HG03064 (cell line): ENCODE measurements at regions not wholly inside any gene's neighbourhood (a gene's known extent, or its start where the extent isn't known, plus 50 kb on each side); places are given as distances from the start of the nearest gene placed in this dataset.
"Not testable (repeated sequence)": the region's sequence is repeated elsewhere in the genome, so short reads cannot be mapped to it uniquely, and the experiment has no call there.

Experiments
- ATAC-seq: cut with Tn5 transposase; IDR thresholded peaks from one replicate; pipeline ENCODE4 v1.9.1; 2021; ENCODE audit warnings: low read depth; ENCODE audit not compliant: unreplicated experiment

- no peak for ATAC-seq
Observed at GRCh38 chr10:33674986-33675599, 340.6 kb upstream of the NRP1 start.

DNA sequence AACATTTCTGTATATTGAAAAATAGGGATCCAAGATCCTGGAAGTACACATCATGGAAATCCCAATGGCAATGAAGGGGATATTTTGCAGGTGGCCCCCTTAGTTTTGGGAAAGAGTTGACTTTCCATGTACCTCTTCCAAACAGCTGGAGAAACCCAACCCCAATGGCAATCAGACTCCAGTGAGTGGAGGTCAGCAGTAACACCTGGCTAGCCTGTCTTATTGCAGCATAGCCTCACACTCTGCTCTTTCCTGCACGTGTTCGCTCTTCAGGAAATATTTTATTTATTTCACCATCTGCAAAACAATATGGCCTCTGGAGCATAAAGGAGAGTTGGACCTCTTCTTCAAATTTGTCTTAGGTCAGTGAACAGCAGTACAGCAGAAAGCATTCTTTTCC, 340.0 kb upstream of the NRP1 start:
- no peak for ATAC-seq

DNA sequence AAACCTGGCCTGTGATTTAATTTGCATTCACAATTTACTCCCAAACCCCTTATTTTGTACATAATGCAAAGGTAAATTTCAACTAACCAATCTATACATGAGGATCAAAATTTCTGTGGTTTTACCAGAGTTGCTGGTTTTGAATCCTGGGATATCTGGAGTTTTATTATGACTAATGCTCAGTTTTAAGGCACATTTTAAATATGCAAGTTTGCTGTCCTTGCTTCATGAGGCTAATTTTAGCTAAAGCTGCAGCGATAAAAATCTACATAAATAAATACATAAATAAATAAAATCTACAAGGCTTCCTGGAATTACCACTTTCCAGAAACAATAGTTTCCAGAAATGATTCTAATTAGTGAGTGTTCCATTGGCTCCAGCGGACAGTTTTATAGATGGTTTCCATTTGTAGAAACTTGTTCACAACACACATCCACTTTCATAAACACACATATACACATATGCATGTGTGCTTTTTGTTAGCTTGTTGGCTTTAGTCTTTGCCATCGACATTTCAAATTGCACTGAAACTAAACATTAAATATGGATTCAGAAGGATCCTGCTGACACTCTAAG, 339.5 kb upstream of the NRP1 start:
- ATAC-seq: no peak

DNA sequence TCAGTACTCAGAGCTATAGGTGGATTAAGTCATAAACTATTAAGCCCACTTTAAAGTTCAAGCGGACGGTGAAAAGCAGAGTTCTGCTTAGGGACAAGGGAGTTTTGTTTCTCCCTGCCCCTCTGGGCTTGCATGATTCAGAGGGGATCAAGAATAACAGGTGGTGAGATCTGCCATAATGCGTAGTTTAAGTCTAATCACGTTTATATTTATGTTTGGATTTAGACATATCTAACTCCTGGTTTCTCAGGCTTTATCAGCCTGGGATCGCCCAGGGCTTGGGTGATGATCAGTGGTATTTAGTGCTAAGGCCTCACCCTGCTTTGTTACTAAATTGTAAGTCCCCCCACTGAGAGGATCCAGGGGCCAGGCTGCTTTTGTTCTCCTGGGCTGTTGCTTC, 335.4 kb upstream of the NRP1 start:
- no peak for ATAC-seq

- no peak for ATAC-seq
Observed at GRCh38 chr10:33666686-33667480, 332.4 kb upstream of the NRP1 start.

- ATAC-seq: no peak
Observed at GRCh38 chr10:33665501-33665900, 331.0 kb upstream of the NRP1 start.

DNA sequence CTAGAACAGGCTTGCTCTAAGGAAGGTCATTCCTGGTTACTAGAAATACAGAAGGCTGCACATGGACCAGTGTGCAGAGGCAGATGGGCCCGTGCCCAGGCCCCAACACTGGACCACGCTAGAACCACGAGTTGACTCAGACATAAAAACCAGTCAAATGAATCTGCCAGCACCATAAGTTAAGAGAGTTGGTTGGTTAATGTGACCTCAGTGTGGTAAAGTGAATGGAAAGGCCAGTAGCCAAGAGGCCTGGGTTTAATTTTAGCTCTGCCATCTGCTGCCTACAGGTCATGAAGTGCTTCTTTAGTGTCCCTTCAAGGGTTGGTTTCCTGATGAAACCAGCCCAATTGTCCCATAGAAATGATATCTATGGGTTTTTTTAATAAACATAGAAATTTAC, 329.6 kb upstream of the NRP1 start:
- ATAC-seq: no peak

GRCh38 chr10:33661580-33662336, 327.3 kb upstream of the NRP1 start:
- no peak for ATAC-seq

- ATAC-seq: no peak
Observed at GRCh38 chr10:33660329-33660728, 325.9 kb upstream of the NRP1 start.

DNA sequence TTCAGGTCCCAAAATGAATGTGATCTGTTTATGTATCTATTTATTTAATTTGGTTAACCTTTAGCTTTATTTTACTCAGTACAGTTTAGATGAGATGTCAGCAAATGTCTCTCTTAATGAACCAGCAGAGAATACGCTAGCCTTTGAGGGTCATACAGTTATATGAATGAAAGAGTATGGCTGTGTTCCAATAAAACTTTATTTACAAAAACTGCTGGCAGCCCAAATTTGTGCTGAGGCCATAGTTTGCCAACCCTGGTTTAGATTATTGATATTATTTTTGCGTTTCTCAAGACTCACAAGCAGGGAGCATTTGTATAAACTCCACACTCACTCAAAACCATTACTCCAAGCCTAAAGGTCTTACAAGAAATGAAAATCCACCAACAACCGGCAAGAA, 323.4 kb upstream of the NRP1 start:
- ATAC-seq: no peak

- no peak for ATAC-seq
Observed at GRCh38 chr10:33657154-33657908, 322.9 kb upstream of the NRP1 start.

DNA sequence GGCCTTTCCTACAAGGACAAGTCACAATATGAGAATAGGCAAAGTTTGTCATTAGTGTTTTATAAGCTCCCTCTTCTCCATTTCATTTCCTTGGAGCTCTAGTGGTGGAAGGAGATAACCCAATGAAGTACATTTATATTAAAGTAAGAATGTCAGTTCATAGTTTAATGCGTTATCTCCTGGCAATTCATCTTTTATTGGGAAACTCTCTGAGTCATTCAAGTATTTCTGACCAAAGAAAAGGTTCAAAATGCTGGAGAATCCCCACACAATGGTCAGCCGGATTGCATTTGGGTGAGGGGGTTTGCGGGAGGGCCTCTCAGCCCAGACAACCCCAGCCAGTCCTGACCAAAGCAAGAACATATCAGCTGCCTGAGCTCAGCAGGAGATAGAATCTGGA, 321.5 kb upstream of the NRP1 start:
- ATAC-seq: no peak

DNA sequence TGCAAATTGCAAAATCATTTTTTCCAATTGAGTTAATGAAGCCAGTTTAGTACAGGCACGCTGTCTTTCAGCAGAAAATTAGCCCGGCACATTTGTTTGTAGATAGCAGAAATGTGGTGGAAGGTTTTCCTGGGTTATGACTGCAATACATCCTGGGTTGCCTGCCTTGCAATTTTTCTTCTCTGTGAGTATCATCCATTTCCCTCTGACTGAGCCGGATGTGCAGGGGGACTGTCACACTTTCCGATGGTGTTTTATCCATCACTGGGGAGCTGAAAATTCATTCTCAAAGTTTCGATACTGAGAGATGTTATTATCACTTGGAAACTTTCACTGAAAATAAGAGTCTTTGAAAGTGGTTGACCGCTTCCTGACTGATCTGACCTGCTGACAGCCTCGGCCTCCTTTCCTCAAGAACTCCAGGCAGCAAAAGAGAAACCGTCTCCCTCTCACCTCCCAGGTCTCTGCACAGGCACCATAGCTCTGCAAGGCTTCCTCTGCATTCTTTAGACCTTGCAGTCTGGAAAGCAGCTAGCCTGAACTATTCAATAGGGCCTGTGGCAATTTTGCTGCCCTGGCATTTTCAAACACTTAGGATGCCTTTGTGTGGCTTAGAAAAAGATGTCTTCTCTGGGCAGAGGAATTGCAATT, 320.8 kb upstream of the NRP1 start:
- no peak for ATAC-seq

GRCh38 chr10:33653584-33654367, 319.3 kb upstream of the NRP1 start:
- no peak for ATAC-seq

GRCh38 chr10:33652870-33653269, 318.4 kb upstream of the NRP1 start:
- ATAC-seq: no peak

DNA sequence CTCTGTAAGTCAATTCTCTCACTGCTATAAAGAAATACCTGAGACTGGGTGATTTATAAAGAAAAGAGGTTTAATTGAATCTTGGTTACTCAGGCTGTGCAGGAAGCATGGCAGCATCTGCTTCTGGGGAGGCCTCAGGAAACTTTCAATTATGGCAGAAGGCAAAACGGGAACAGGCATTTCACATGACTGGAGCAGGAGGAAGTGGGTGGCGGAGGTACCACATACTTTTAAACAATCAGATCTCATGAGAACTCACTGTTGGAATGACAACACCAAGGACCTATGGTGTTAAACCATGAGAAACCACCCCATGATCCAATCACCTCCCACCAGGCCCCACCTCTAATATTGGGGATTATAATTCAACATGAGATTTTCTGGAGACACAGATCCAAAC, 315.7 kb upstream of the NRP1 start:
- ATAC-seq: not testable (repeated sequence)

DNA sequence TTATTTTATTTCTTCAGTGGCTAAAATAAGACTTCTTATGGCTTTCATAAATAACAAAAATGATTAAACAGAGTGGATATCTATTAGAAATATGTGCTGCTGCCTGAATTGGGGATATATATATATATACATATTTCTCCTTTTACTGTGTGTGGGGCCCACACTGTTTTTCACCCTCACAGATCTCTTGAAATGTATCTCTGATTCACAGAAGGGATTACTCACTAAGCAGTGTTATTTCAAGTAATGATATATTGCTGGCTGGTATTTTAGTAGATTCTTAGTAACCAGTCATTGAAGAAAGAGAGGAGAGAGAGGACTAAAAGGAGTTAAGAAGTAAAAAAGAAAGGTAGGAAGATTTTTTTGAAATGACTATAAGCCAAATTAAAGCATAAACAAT, 308.6 kb upstream of the NRP1 start:
- ATAC-seq: no peak

DNA sequence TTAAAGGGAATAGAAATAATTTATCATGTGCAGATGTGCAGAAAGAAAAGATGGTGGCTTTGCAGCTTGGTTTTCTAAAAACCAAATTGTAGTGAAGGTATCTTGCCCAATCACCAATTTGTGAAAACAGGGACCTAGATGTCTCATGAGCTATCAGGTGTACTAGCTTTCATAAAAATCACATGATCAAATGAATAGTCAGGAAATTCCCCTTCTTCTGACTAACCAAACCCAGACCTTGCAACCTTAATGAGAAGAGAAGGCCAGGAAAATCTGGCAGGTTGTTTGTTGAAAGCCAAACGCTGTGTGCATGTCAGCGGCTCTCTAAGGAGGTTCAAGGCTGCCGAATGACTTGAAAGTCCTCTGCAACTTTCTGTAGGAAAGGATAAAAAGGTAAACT, 304.4 kb upstream of the NRP1 start:
- ATAC-seq: no peak

DNA sequence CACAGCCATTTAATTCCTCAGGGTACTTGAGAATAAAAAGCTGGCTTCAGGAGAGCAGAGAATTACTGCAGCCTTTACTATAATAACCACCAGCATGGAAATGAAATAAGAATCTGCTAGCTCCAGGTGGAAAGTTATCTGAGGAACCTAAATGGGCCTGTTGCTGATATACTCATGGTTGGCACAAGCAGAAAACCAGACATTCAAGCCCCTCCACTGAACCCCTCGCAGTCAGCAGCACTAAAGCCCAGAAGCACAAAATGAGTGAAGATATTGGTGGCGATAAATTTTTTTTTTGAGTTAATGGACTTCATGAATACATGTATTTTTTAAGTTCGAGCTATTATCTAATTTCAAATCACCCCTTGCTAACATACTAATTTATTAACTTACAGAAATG, 303.9 kb upstream of the NRP1 start:
- ATAC-seq: no peak
